H1 (cell line): ENCODE measurements at regions not wholly inside any gene's neighbourhood (a gene's known extent, or its start where the extent isn't known, plus 50 kb on each side); places are given as distances from the start of the nearest gene placed in this dataset.

Experiments used
- CTCF ChIA-PET: fragments of 300-600 bp; sonication (Branson Sonifier 250); formaldehyde crosslinking; loops from one replicate; lab custom pipeline; 2021; ENCODE audit not compliant: partially characterized antibody; lab: Charles Lee
- POLR2A ChIA-PET: fragments of 300-600 bp; sonication (Branson Sonifier 250); formaldehyde crosslinking; loops from one replicate; lab custom pipeline; 2021; ENCODE audit warnings: inconsistent platforms; ENCODE audit not compliant: partially characterized antibody; lab: Charles Lee
- DNase-seq, 2 experiments: peaks; one replicate each; pipeline versions ENCODE4 v3.0.0 to v3.0.0-alpha.2; 2010 to 2022; ENCODE audit warnings: low spot score in 2 of 2, low read depth in 1 of 2, mixed read lengths in 1 of 2
- FAIRE-seq: peaks from 2 replicates; lab custom pipeline; 2011; peaks lifted over from hg19 to GRCh38; lab: Jason Lieb, UNC
- H2AFZ ChIP-seq: 2 replicates; pipeline ENCODE4 v1.8.1; 2012; ENCODE audit warnings: low read length, inconsistent platforms
- H2AK5ac ChIP-seq: 2 replicates; pipeline ENCODE4 v1.6.1; 2013; ENCODE audit warnings: low read depth, low read length
- H2BK120ac ChIP-seq: replicated peaks from 2 replicates; pipeline ENCODE3; 2013; ENCODE audit warnings: low read depth, low read length, inconsistent platforms
- H2BK12ac ChIP-seq: 2 replicates; pipeline ENCODE4 v1.6.1; 2013; ENCODE audit warnings: low read depth, low read length
- H2BK15ac ChIP-seq: 2 replicates; pipeline ENCODE4 v1.6.1; 2013; ENCODE audit warnings: low read length
- H2BK20ac ChIP-seq: 2 replicates; pipeline ENCODE4 v1.6.1; 2013; ENCODE audit warnings: low read length
- H2BK5ac ChIP-seq: 2 replicates; pipeline ENCODE4 v1.6.1; 2013; ENCODE audit warnings: low read depth, low read length
- H3K14ac ChIP-seq: 2 replicates; pipeline ENCODE4 v1.6.1; 2013; ENCODE audit warnings: inconsistent platforms; ENCODE audit not compliant: insufficient read length
- H3K18ac ChIP-seq: 2 replicates; pipeline ENCODE4 v1.6.1; 2013; ENCODE audit warnings: low read length; ENCODE audit errors: extremely low read depth
- H3K23ac ChIP-seq: 2 replicates; pipeline ENCODE4 v1.6.1; 2013; ENCODE audit warnings: inconsistent platforms; ENCODE audit not compliant: insufficient read length
- H3K23me2 ChIP-seq: 2 replicates; pipeline ENCODE4 v1.6.1; 2013; ENCODE audit warnings: low read depth, low read length
- H3K27ac ChIP-seq: 2 replicates; pipeline ENCODE4 v1.6.1; 2011; ENCODE audit warnings: low read depth, low read length, inconsistent platforms
- H3K27me3 ChIP-seq, 4 experiments: replicated peaks in 1 of 4; 1 replicate in 1 of 4; 2 replicates in 3 of 4; pipeline versions ENCODE4 v1.6.1 to v1.8.1; 2011 to 2013; ENCODE audit warnings: low read length in 3 of 4, mild to moderate bottlenecking in 3 of 4, inconsistent platforms in 2 of 4, mixed read lengths in 2 of 4, moderate library complexity in 1 of 4; ENCODE audit not compliant: control insufficient read depth in 3 of 4, insufficient read depth in 3 of 4; ENCODE audit errors: extremely low read depth in 1 of 4
- H3K36me3 ChIP-seq, 4 experiments: 2 replicates each; pipeline versions ENCODE4 v1.6.1 to v1.8.1; 2011 to 2013; ENCODE audit warnings: mild to moderate bottlenecking in 4 of 4, low read length in 3 of 4, moderate library complexity in 2 of 4, control low read depth in 1 of 4, inconsistent platforms in 1 of 4; ENCODE audit not compliant: insufficient read depth in 4 of 4, control insufficient read depth in 2 of 4
- H3K4ac ChIP-seq: replicated peaks from 2 replicates; pipeline ENCODE3; 2013; ENCODE audit warnings: low read length, low read depth, mixed read lengths, inconsistent platforms; ENCODE audit not compliant: insufficient read length
- H3K4me1 ChIP-seq, 4 experiments: replicated peaks in 1 of 4; 1 replicate in 1 of 4; 2 replicates in 3 of 4; pipeline versions ENCODE4 v1.6.1 to v1.8.1; 2011 to 2013; ENCODE audit warnings: low read length in 3 of 4, inconsistent platforms in 2 of 4, mixed read lengths in 1 of 4; ENCODE audit not compliant: insufficient read depth in 4 of 4, control insufficient read depth in 3 of 4
- H3K4me2 ChIP-seq, 2 experiments: 2 replicates each; pipeline versions ENCODE4 v1.6.1 to v1.8.1; 2011 to 2013; ENCODE audit warnings: low read depth in 2 of 2, low read length in 2 of 2, control low read depth in 1 of 2, inconsistent platforms in 1 of 2, mild to moderate bottlenecking in 1 of 2; ENCODE audit not compliant: insufficient read depth in 1 of 2
- H3K4me3 ChIP-seq, 4 experiments: fragments of 200-600, 300-600 bp in 1 of 4; sonication (generic), shearing (Covaris generic), sonication (Bioruptor Twin) in 1 of 4; 2 replicates each; pipeline versions ENCODE4 v1.5.1 to v1.8.1; 2011 to 2016; ENCODE audit warnings: low read length in 4 of 4, low read depth in 3 of 4, control low read depth in 2 of 4, inconsistent platforms in 2 of 4, mild to moderate bottlenecking in 2 of 4, mixed read lengths in 1 of 4, moderate library complexity in 1 of 4; ENCODE audit not compliant: insufficient read depth in 2 of 4; ENCODE audit errors: extremely low read depth in 1 of 4
- H3K56ac ChIP-seq: replicated peaks from 2 replicates; pipeline ENCODE3; 2013; ENCODE audit warnings: low read depth, mild to moderate bottlenecking, mixed read lengths, low read length, inconsistent platforms; ENCODE audit not compliant: insufficient read length
- H3K79me1 ChIP-seq: 2 replicates; pipeline ENCODE4 v1.6.1; 2013; ENCODE audit warnings: low read depth, low read length, control low read depth
- H3K79me2 ChIP-seq, 2 experiments: 2 replicates each; pipeline versions ENCODE4 v1.6.1 to v1.8.1; 2012 to 2013; ENCODE audit warnings: low read length in 2 of 2, mild to moderate bottlenecking in 2 of 2, inconsistent platforms in 1 of 2; ENCODE audit not compliant: insufficient read depth in 2 of 2, control insufficient read depth in 1 of 2
- H3K9ac ChIP-seq, 4 experiments: replicated peaks in 1 of 4; 1 replicate in 1 of 4; 2 replicates in 3 of 4; pipeline versions ENCODE4 v1.6.1 to v1.8.1; 2011 to 2013; ENCODE audit warnings: low read depth in 3 of 4, low read length in 3 of 4, control low read depth in 2 of 4, mild to moderate bottlenecking in 2 of 4, moderate library complexity in 2 of 4, inconsistent platforms in 1 of 4; ENCODE audit errors: extremely low read depth in 1 of 4
- H3K9me3 ChIP-seq, 2 experiments: 2 replicates each; pipeline versions ENCODE4 v1.6.1 to v1.8.1; 2012 to 2013; ENCODE audit warnings: mild to moderate bottlenecking in 2 of 2, moderate library complexity in 2 of 2, control low read depth in 1 of 2, inconsistent platforms in 1 of 2, low read depth in 1 of 2, low read length in 1 of 2, mixed read lengths in 1 of 2; ENCODE audit not compliant: insufficient read depth in 2 of 2
- H4K20me1 ChIP-seq, 2 experiments: replicated peaks in 1 of 2; 2 replicates each; pipeline versions ENCODE3 to v1.8.1; 2011 to 2013; ENCODE audit warnings: inconsistent platforms in 2 of 2, low read length in 2 of 2, mild to moderate bottlenecking in 1 of 2; ENCODE audit not compliant: insufficient read depth in 2 of 2, control insufficient read depth in 1 of 2
- H4K5ac ChIP-seq: 2 replicates; pipeline ENCODE4 v1.6.1; 2013; ENCODE audit warnings: low read length, low read depth, mixed read lengths, inconsistent platforms; ENCODE audit not compliant: insufficient read length
- H4K8ac ChIP-seq: 2 replicates; pipeline ENCODE4 v1.8.0; 2013; ENCODE audit warnings: mild to moderate bottlenecking, moderate library complexity, low read length, inconsistent platforms; ENCODE audit not compliant: insufficient read depth; ENCODE audit errors: extremely low read depth
- H4K91ac ChIP-seq: replicated peaks from 2 replicates; pipeline ENCODE3; 2013; ENCODE audit warnings: low read length, mixed read lengths, inconsistent platforms; ENCODE audit not compliant: insufficient read length
- CREB1 ChIP-seq: IDR thresholded peaks from 2 replicates; pipeline ENCODE4 v1.6.1; 2012; ENCODE audit warnings: inconsistent platforms
- EP300 ChIP-seq, 2 experiments: IDR thresholded peaks; 1 replicate in 1 of 2; 2 replicates in 1 of 2; pipeline ENCODE4 v1.6.1; 2011 to 2012; ENCODE audit warnings: low read depth in 2 of 2, low read length in 2 of 2, mild to moderate bottlenecking in 2 of 2, borderline replicate concordance in 1 of 2, inconsistent platforms in 1 of 2, moderate library complexity in 1 of 2
- EZH2 ChIP-seq: fragments of 200-600 bp; sonication (generic); IDR thresholded peaks from 2 replicates; pipeline ENCODE4 v1.7.1; 2012; ENCODE audit warnings: low read depth, mild to moderate bottlenecking, moderate library complexity, low read length, inconsistent platforms; ENCODE audit not compliant: severe bottlenecking
- HDAC6 ChIP-seq: IDR thresholded peaks from one replicate; pipeline ENCODE4 v1.7.1; 2012; ENCODE audit warnings: low read depth, mild to moderate bottlenecking, inconsistent platforms, low read length, moderate library complexity
- NRF1 ChIP-seq: IDR thresholded peaks from 2 replicates; pipeline ENCODE4 v1.6.1; 2011; ENCODE audit warnings: mild to moderate bottlenecking, low read depth, low read length, improper control_type of control experiment
- RNF2 ChIP-seq: fragments of 200-900, 300-1000 bp; sonication (generic); IDR thresholded peaks from 2 replicates; pipeline ENCODE4 v1.7.1; 2016; ENCODE audit warnings: borderline replicate concordance, low read depth, mild to moderate bottlenecking, antibody characterized with exemption, low read length; ENCODE audit not compliant: poor library complexity, severe bottlenecking; ENCODE audit errors: missing control alignments
- SP1 ChIP-seq: IDR thresholded peaks from 2 replicates; pipeline ENCODE4 v1.6.1; 2011; ENCODE audit warnings: low read depth, low read length
- SP4 ChIP-seq: IDR thresholded peaks from 2 replicates; pipeline ENCODE4 v1.6.1; 2012; ENCODE audit warnings: low read length, inconsistent platforms
- YY1 ChIP-seq: IDR thresholded peaks from 2 replicates; pipeline ENCODE4 v1.6.1; 2011; ENCODE audit warnings: low read depth, mild to moderate bottlenecking, low read length
- WGBS, 2 experiments: shearing (Covaris generic) in 1 of 2; methylation state at CpG; one replicate each; pipeline versions ENCODE4 v1.1.6 to v1.1.7; 2013 to 2015; ENCODE audit warnings: low lambda C conversion rate in 2 of 2, mixed read lengths in 2 of 2, inconsistent platforms in 1 of 2, low coverage in 1 of 2, missing lambda C conversion rate in 1 of 2; ENCODE audit not compliant: insufficient replicate concordance in 2 of 2, insufficient coverage in 1 of 2, insufficient read length in 1 of 2; ENCODE audit errors: extremely low coverage in 1 of 2, missing lambda C conversion rate in 1 of 2; 5-methylcytosine and 5-hydroxymethylcytosine counted together
- TF ChIP-seq, protein P1 (sequence below): IDR thresholded peaks from 2 replicates; pipeline ENCODE4 v1.6.1; 2012; ENCODE audit warnings: inconsistent platforms
- TF ChIP-seq, protein P2 (sequence below): IDR thresholded peaks from 2 replicates; pipeline ENCODE4 v1.6.1; 2011; ENCODE audit warnings: low read depth, mild to moderate bottlenecking, low read length; ENCODE audit not compliant: insufficient read depth
- TF ChIP-seq, protein P3 (sequence below): IDR thresholded peaks from 2 replicates; pipeline ENCODE4 v1.6.1; 2011; ENCODE audit warnings: low read length, improper control_type of control experiment

DNA sequence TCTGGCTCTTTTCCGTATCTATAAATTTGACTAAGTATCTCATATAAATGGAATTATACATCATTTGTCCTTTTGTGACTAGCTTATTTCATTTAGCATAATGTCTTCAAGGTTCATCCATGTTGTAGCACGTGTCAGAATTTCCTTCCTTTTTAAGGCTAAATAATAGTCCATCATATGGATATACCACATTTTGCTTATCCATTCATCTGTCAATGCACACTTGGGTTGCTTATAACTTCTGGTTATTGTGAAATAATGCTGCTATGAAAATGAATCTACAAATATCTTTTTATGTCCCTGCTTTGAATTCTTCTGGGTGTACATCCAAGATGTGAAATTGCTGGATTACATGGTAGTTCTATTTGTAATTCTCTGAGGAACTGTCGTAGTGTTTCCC lies 119.6 kb downstream of the RHOU start:
- POLR2A ChIA-PET, result no interaction called here
- Histone ChIP-seq H3K27ac (no peak overlapping the region), H3K14ac (no peak overlapping the region), H2AK5ac (no peak overlapping the region), H3K79me2 (no peaks in the 10 kb centered on the region), H3K18ac (no peak overlapping the region), H3K9ac (no peak overlapping the region), H3K4me2 (no peak overlapping the region), H2BK15ac (no peak overlapping the region), H2BK12ac (no peak overlapping the region), H3K4me1 (peaks cover 2 to 16% (median 10%) of the 10 kb centered on the region in 4 experiments), H3K79me1 (no peaks in the 10 kb centered on the region), H4K5ac (no peak overlapping the region), H3K56ac (no peak overlapping the region), H2BK5ac (no peak overlapping the region), H3K23me2 (peaks cover 2% of the 10 kb centered on the region; the same call in 1 of the 2 replicates), H4K8ac (no peak overlapping the region), H2AFZ (no peak overlapping the region), H2BK120ac (no peak overlapping the region), H3K27me3 (no peaks in the 10 kb centered on the region), H3K36me3 (peaks cover 0 to 3% (median 0%) of the 10 kb centered on the region in 4 experiments; a peak in 1 of 8 replicates), H3K9me3 (no peaks in the 10 kb centered on the region), H4K20me1 (no peaks in the 10 kb centered on the region), H3K23ac (no peak overlapping the region), H4K91ac (no peak overlapping the region), H3K4ac (no peak overlapping the region), H3K4me3 (no peak overlapping the region), H2BK20ac (no peak overlapping the region)
- WGBS, 2 experiments, result 95% methylated on average over 3 of the region's 3 CpGs; no CpG with 5 or more reads in 1 of the 2 experiments
- DNase-seq (no peak), FAIRE-seq (no peak)
- CTCF ChIA-PET, result interaction anchor here (2.0 kb wide), 1 partner anchor 9 kb away, joined by 4 read pairs; no protein-coding TSS in a partner anchor
- TF ChIP-seq NRF1, result no peak
- TF ChIP-seq, protein P1, sequence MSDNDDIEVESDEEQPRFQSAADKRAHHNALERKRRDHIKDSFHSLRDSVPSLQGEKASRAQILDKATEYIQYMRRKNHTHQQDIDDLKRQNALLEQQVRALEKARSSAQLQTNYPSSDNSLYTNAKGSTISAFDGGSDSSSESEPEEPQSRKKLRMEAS, result no peak
- no peak for TF ChIP-seq HDAC6
- TF ChIP-seq, protein P2, sequence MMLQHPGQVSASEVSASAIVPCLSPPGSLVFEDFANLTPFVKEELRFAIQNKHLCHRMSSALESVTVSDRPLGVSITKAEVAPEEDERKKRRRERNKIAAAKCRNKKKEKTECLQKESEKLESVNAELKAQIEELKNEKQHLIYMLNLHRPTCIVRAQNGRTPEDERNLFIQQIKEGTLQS, result no peak
- no peak for TF ChIP-seq RNF2
- TF ChIP-seq SP4, result no peak
- no peak for TF ChIP-seq YY1
- TF ChIP-seq, protein P3, sequence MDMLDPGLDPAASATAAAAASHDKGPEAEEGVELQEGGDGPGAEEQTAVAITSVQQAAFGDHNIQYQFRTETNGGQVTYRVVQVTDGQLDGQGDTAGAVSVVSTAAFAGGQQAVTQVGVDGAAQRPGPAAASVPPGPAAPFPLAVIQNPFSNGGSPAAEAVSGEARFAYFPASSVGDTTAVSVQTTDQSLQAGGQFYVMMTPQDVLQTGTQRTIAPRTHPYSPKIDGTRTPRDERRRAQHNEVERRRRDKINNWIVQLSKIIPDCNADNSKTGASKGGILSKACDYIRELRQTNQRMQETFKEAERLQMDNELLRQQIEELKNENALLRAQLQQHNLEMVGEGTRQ, result no peak
- no peak for TF ChIP-seq EP300 (IDR thresholded peaks at IDR 0.05; ENCODE audit: borderline replicate concordance in 1 of 2, low read depth in 2 of 2, low read length in 2 of 2)
- TF ChIP-seq SP1, result no peak
- TF ChIP-seq CREB1, result no peak
- TF ChIP-seq EZH2, result no peak
